Neural progenitor cell (in vitro differentiated cells): ENCODE measurements at regions not wholly inside any gene's neighbourhood (a gene's known extent, or its start where the extent isn't known, plus 50 kb on each side); places are given as distances from the start of the nearest gene placed in this dataset.

ENCODE experiments used
- DNase-seq: peaks from one replicate; pipeline ENCODE4 v3.0.0-alpha.2; 2016; ENCODE audit warnings: low spot score
- H2AFZ ChIP-seq: fragments of 200-600 bp; sonication (generic); replicated peaks from 2 replicates; pipeline ENCODE4 v1.6.1; 2016; ENCODE audit warnings: antibody characterized with exemption
- H3F3A ChIP-seq: fragments of 200-600 bp; sonication (generic); 2 replicates; pipeline ENCODE4 v1.6.1; 2016; ENCODE audit warnings: antibody characterized with exemption, low read depth
- H3K27ac ChIP-seq: fragments of 200-600 bp; sonication (generic); 2 replicates; pipeline ENCODE4 v1.5.1; 2016; ENCODE audit warnings: mild to moderate bottlenecking
- H3K27me3 ChIP-seq: fragments of 200-600 bp; sonication (generic); 2 replicates; pipeline ENCODE4 v1.6.1; 2016; ENCODE audit warnings: mild to moderate bottlenecking, moderate library complexity
- H3K36me3 ChIP-seq: fragments of 200-600 bp; sonication (generic); 2 replicates; pipeline ENCODE4 v1.5.1; 2016
- H3K4me1 ChIP-seq: fragments of 200-600 bp; sonication (generic); 2 replicates; pipeline ENCODE4 v1.6.1; 2016; ENCODE audit warnings: mixed run types
- H3K4me2 ChIP-seq: fragments of 200-600 bp; sonication (generic); 2 replicates; pipeline ENCODE4 v1.6.1; 2016
- H3K4me3 ChIP-seq: fragments of 200-600 bp; sonication (generic); 2 replicates; pipeline ENCODE4 v1.5.1; 2016
- H3K79me2 ChIP-seq: fragments of 200-600 bp; sonication (generic); 2 replicates; pipeline ENCODE4 v1.6.1; 2016; ENCODE audit warnings: low read depth
- H3K9ac ChIP-seq: fragments of 200-600 bp; sonication (generic); 2 replicates; pipeline ENCODE4 v1.6.1; 2016
- H3K9me3 ChIP-seq: fragments of 200-600 bp; sonication (generic); 2 replicates; pipeline ENCODE4 v1.5.1; 2016; ENCODE audit warnings: low read depth
- H4K20me1 ChIP-seq: fragments of 200-600 bp; sonication (generic); 2 replicates; pipeline ENCODE4 v1.6.1; 2016; ENCODE audit warnings: low read depth
- H3K27ac Mint-ChIP-seq: 3 replicates; pipeline ENCODE4 v1.8.0; 2021; ENCODE audit warnings: mixed read lengths
- H3K27me3 Mint-ChIP-seq: 2 replicates; pipeline ENCODE4 v1.8.0; 2022; ENCODE audit warnings: low read depth, mild to moderate bottlenecking, inconsistent platforms, moderate library complexity, mixed read lengths; ENCODE audit not compliant: insufficient read depth
- H3K36me3 Mint-ChIP-seq: 3 replicates; pipeline ENCODE4 v1.8.0; 2021; ENCODE audit warnings: mixed read lengths
- H3K4me1 Mint-ChIP-seq: 3 replicates; pipeline ENCODE4 v1.8.0; 2021; ENCODE audit warnings: mixed read lengths
- H3K4me3 Mint-ChIP-seq: 3 replicates; pipeline ENCODE4 v1.8.0; 2021; ENCODE audit warnings: mild to moderate bottlenecking, moderate library complexity, mixed read lengths
- H3K9me3 Mint-ChIP-seq: 3 replicates; pipeline ENCODE4 v1.8.0; 2020; ENCODE audit warnings: mixed read lengths
- EZH2 ChIP-seq: fragments of 200-600 bp; sonication (generic); IDR thresholded peaks from 2 replicates; pipeline ENCODE4 v1.6.1; 2017; ENCODE audit warnings: antibody characterized with exemption, mild to moderate bottlenecking, moderate library complexity
- EZH2phosphoT487 ChIP-seq: fragments of 200-600 bp; sonication (generic); IDR thresholded peaks from 2 replicates; pipeline ENCODE4 v1.6.1; 2017; ENCODE audit warnings: antibody characterized with exemption
- TF ChIP-seq, protein P1 (sequence below): fragments of 200-600 bp; sonication (generic); IDR thresholded peaks from 2 replicates; pipeline ENCODE4 v1.5.1; 2017; ENCODE audit warnings: antibody characterized with exemption, mild to moderate bottlenecking

DNA sequence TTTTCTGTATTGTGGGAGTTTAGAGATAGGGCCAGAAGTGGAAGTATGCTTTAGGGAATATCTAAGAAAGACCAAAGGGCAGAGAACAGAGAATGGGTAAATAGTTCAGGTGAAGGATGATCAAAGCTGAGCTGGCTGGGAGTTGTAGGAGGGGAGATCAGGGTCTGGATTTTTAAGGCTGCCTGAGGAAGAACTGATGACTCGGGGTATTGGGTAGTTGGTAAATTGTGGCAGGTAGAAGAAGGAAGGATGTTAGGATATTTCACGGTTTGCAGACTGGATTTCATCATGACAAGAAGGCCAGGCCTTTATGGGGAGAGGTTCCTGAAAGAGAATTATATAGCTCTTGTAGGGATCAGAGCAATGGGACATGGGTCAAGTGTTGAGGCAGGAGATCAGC is 492.9 kb downstream of the UTRN start:
- no peak overlapping the region for H3K4me3 Mint-ChIP-seq
- no peaks in the 10 kb centered on the region for H3K27me3 Mint-ChIP-seq
- no peak overlapping the region for H3K4me3 ChIP-seq
- H3K9ac ChIP-seq = no peak overlapping the region
- H2AFZ ChIP-seq = no peak overlapping the region
- TF ChIP-seq EZH2 (no peak), EZH2phosphoT487 (no peak)
- TF ChIP-seq, protein P1, sequence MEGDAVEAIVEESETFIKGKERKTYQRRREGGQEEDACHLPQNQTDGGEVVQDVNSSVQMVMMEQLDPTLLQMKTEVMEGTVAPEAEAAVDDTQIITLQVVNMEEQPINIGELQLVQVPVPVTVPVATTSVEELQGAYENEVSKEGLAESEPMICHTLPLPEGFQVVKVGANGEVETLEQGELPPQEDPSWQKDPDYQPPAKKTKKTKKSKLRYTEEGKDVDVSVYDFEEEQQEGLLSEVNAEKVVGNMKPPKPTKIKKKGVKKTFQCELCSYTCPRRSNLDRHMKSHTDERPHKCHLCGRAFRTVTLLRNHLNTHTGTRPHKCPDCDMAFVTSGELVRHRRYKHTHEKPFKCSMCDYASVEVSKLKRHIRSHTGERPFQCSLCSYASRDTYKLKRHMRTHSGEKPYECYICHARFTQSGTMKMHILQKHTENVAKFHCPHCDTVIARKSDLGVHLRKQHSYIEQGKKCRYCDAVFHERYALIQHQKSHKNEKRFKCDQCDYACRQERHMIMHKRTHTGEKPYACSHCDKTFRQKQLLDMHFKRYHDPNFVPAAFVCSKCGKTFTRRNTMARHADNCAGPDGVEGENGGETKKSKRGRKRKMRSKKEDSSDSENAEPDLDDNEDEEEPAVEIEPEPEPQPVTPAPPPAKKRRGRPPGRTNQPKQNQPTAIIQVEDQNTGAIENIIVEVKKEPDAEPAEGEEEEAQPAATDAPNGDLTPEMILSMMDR = no peak
- no peak overlapping the region for H3K27ac Mint-ChIP-seq
- H3K4me1 Mint-ChIP-seq = no peaks in the 10 kb centered on the region
- DNase-seq = no peak
- H3K4me1 ChIP-seq = peaks cover 2% of the 10 kb centered on the region
- H3K27ac ChIP-seq = no peak overlapping the region
- H3K9me3 ChIP-seq = no peaks in the 10 kb centered on the region
- no peaks in the 10 kb centered on the region for H3K9me3 Mint-ChIP-seq
- no peak overlapping the region for H3K4me2 ChIP-seq
- peaks cover 14% of the 10 kb centered on the region for H3K36me3 Mint-ChIP-seq
- no peaks in the 10 kb centered on the region for H4K20me1 ChIP-seq
- H3F3A ChIP-seq = no peaks in the 10 kb centered on the region
- no peaks in the 10 kb centered on the region for H3K36me3 ChIP-seq
- no peaks in the 10 kb centered on the region for H3K79me2 ChIP-seq
- no peaks in the 10 kb centered on the region for H3K27me3 ChIP-seq

DNA sequence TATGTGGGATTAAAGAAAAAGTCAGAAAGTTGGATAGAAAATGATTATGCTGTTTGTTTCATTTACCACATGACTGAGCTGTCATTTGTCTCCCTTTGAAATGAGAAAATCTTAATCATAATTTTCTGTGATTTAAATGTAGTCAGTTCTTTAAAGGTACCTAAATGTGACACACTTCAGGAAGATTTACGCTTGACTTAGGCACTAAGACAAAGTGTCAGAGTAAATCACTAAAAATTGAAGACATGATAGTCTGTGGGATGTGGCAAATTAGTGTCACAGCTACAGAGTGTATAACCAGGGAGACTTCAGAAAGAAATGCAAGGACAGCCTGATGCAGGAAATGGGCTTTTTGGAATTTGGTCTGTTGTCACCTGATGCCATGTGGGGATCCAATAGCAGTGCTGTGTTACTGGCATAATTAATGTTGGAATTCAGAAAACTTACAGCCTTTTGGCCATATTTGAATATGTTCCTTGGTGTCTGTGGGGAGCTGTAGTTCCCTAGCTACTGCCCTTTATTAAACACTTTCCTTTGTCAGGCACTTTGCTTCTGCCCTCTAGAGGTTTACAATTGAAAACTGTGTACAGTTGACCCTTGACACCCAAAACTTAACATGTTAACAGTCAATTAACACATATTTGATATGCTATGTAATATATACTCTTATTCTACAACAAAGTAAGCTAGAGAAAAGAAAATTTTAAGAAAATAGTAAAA is 493.8 kb downstream of the UTRN start:
- H3K79me2 ChIP-seq = no peaks in the 10 kb centered on the region
- H3K9ac ChIP-seq = no peak overlapping the region
- H2AFZ ChIP-seq = no peak overlapping the region
- no peak overlapping the region for H3K4me3 ChIP-seq
- no peaks in the 10 kb centered on the region for H3K36me3 ChIP-seq
- no peaks in the 10 kb centered on the region for H3K4me1 Mint-ChIP-seq
- H3F3A ChIP-seq = no peaks in the 10 kb centered on the region
- TF ChIP-seq, protein P1 = peak; percentile 29
- TF ChIP-seq EZH2phosphoT487 = no peak
- H3K36me3 Mint-ChIP-seq = peaks cover 13% of the 10 kb centered on the region
- H3K9me3 Mint-ChIP-seq = no peaks in the 10 kb centered on the region
- H3K27ac ChIP-seq = no peak overlapping the region
- H3K4me2 ChIP-seq = no peak overlapping the region
- no peak for DNase-seq
- H3K27ac Mint-ChIP-seq = no peak overlapping the region
- H3K9me3 ChIP-seq = no peaks in the 10 kb centered on the region
- H3K4me1 ChIP-seq = no peaks in the 10 kb centered on the region
- no peaks in the 10 kb centered on the region for H3K27me3 Mint-ChIP-seq
- H3K27me3 ChIP-seq = no peaks in the 10 kb centered on the region
- H3K4me3 Mint-ChIP-seq = no peak overlapping the region
- no peaks in the 10 kb centered on the region for H4K20me1 ChIP-seq

DNA sequence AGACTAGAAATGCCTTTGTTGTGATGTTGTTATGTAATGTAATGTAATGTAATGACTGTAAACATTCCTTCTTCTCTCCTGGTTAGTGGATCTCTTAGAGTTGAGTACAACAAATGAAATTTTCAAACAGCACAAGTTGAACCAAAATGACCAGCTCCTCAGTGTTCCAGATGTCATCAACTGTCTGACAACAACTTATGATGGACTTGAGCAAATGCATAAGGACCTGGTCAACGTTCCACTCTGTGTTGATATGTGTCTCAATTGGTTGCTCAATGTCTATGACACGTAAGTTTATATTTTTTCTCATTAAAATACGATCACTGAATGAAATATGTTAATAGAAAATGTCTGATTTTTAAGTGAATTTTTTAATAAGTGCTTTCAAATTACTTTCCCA is 496.7 kb downstream of the UTRN start:
- H3K4me3 ChIP-seq = no peak overlapping the region
- no peaks in the 10 kb centered on the region for H3K79me2 ChIP-seq
- H3K4me2 ChIP-seq = no peak overlapping the region
- H3F3A ChIP-seq = no peaks in the 10 kb centered on the region
- no peak overlapping the region for H2AFZ ChIP-seq
- H3K4me1 ChIP-seq = no peaks in the 10 kb centered on the region
- no peak for TF ChIP-seq EZH2phosphoT487
- TF ChIP-seq, protein P1 = no peak
- TF ChIP-seq EZH2 = no peak
- no peaks in the 10 kb centered on the region for H3K36me3 ChIP-seq
- H3K27me3 ChIP-seq = no peaks in the 10 kb centered on the region
- no peaks in the 10 kb centered on the region for H3K9me3 Mint-ChIP-seq
- H4K20me1 ChIP-seq = no peaks in the 10 kb centered on the region
- no peaks in the 10 kb centered on the region for H3K27me3 Mint-ChIP-seq
- peaks cover 4% of the 10 kb centered on the region for H3K36me3 Mint-ChIP-seq
- H3K9ac ChIP-seq = no peak overlapping the region
- no peak overlapping the region for H3K27ac Mint-ChIP-seq
- DNase-seq = no peak
- H3K4me1 Mint-ChIP-seq = peaks cover 4% of the 10 kb centered on the region
- H3K27ac ChIP-seq = no peak overlapping the region
- no peaks in the 10 kb centered on the region for H3K9me3 ChIP-seq
- H3K4me3 Mint-ChIP-seq = no peak overlapping the region
